Left ventricle myocardium inferior (tissue), 1 donor: ENCODE measurements at regions not wholly inside any gene's neighbourhood (a gene's known extent, or its start where the extent isn't known, plus 50 kb on each side); places are given as distances from the start of the nearest gene placed in this dataset.
A peak's percentile ranks its signal among the peaks of the same experiment; 100 is the strongest.

ENCODE experiments used
- DNase-seq: peaks from one replicate; pipeline ENCODE4 v3.0.0-alpha.2; 2020
- H3K27ac ChIP-seq: fragments of 200-600 bp; replicated peaks from 2 replicates; pipeline ENCODE4 v1.8.0; 2021
- H3K27me3 ChIP-seq: fragments of 200-600 bp; 2 replicates; pipeline ENCODE4 v1.8.0; 2021; ENCODE audit warnings: low read depth
- H3K36me3 ChIP-seq: fragments of 200-600 bp; 2 replicates; pipeline ENCODE4 v1.8.0; 2021
- H3K4me1 ChIP-seq: fragments of 200-600 bp; 2 replicates; pipeline ENCODE4 v1.8.0; 2021
- H3K4me3 ChIP-seq: fragments of 200-600 bp; 2 replicates; pipeline ENCODE4 v1.8.0; 2021; ENCODE audit warnings: mild to moderate bottlenecking, moderate library complexity
- H3K9me3 ChIP-seq: fragments of 200-600 bp; replicated peaks from 2 replicates; pipeline ENCODE4 v1.8.0; 2021
- intact Hi-C: fragments of 100-400 bp; cut with micrococcal nuclease; formaldehyde crosslinking; loops from one replicate; pipeline ENCODE4 v1.11.0; 2022
- TF ChIP-seq, protein P1 (sequence below): fragments of 200-600 bp; IDR thresholded peaks from 2 replicates; pipeline ENCODE4 v1.8.0; 2021; ENCODE audit warnings: antibody characterized with exemption, mild to moderate bottlenecking, borderline replicate concordance
- donor health status: DM: no; HTN: yes; CAD: no; lungs with severe emphysema.

DNA sequence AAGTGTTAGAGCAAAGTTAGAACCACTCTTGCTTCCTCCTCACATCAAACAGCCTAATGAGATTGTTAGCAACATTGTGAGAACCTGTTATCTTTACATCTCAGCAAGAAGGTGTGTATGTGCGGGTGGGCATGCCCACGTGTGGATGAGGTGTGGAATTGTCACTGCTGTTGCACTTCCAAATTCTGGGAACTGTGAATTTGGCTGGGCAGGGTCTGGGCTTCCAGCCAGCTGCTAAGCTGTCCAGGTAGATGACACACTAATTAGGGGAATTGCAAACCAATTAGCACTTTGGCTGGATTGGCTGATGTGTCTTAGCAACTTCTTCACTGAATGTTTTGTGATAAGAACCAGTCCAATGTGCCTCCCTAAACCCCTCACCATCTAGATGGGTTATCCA lies 848.2 kb downstream of the DHX35 start:
- H3K36me3 ChIP-seq = no peaks in the 10 kb centered on the region
- H3K9me3 ChIP-seq = no peaks in the 10 kb centered on the region
- intact Hi-C loops = no loop called here
- no peaks in the 10 kb centered on the region for H3K4me1 ChIP-seq
- H3K4me3 ChIP-seq = no peak overlapping the region
- H3K27me3 ChIP-seq = no peaks in the 10 kb centered on the region
- DNase-seq = no peak
- TF ChIP-seq, protein P1, sequence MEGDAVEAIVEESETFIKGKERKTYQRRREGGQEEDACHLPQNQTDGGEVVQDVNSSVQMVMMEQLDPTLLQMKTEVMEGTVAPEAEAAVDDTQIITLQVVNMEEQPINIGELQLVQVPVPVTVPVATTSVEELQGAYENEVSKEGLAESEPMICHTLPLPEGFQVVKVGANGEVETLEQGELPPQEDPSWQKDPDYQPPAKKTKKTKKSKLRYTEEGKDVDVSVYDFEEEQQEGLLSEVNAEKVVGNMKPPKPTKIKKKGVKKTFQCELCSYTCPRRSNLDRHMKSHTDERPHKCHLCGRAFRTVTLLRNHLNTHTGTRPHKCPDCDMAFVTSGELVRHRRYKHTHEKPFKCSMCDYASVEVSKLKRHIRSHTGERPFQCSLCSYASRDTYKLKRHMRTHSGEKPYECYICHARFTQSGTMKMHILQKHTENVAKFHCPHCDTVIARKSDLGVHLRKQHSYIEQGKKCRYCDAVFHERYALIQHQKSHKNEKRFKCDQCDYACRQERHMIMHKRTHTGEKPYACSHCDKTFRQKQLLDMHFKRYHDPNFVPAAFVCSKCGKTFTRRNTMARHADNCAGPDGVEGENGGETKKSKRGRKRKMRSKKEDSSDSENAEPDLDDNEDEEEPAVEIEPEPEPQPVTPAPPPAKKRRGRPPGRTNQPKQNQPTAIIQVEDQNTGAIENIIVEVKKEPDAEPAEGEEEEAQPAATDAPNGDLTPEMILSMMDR = no peak
- H3K27ac ChIP-seq = no peak overlapping the region

DNA sequence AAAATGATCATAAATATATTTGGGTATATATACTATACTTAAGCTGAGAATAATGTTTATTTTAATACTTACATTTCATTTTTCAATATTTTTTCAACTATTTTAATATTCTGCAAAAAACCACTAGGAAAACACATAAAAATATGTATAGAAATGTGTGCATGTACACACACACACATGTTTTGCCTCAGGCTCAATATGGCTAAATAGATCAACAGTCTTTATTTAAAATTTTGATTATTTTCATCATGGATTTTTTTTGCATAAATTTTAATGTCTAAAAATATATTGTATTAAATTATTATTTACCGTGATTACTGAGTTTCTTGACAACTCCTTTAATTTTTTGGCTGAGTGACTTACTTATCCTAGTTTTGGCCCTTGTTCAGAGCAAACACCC lies 846.5 kb downstream of the DHX35 start:
- TF ChIP-seq, protein P1 = no peak
- H3K36me3 ChIP-seq = no peaks in the 10 kb centered on the region
- H3K4me3 ChIP-seq = no peak overlapping the region
- H3K27ac ChIP-seq = no peak overlapping the region
- no peaks in the 10 kb centered on the region for H3K27me3 ChIP-seq
- no peak for DNase-seq
- no peaks in the 10 kb centered on the region for H3K4me1 ChIP-seq
- intact Hi-C loops = no loop called here
- H3K9me3 ChIP-seq = peaks cover 3% of the 10 kb centered on the region

DNA sequence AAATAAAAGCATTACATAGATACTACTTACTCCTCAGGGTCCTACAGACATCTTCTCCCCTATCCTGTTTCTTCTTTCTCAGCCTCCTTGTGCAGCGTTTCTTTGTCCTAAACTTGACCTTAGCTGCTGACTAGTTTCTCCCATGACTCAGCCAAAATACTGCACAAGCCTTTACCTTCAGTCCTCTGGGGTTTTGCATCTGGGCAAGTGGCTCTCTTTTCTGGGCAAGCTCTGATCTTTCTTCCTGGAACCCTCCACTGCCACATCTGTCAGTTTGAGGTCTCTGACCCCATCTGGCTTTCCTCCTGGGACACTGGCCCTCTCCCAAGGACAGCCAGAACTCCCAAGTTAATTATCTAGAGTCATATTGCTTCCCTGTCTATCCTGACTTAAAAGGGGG lies 838.4 kb downstream of the DHX35 start:
- DNase-seq = peak; percentile 56
- peak overlapping the region; percentile 21 for H3K27ac ChIP-seq
- H3K27me3 ChIP-seq = no peaks in the 10 kb centered on the region
- TF ChIP-seq, protein P1 = no peak
- peaks cover 18% of the 10 kb centered on the region for H3K9me3 ChIP-seq
- intact Hi-C loops = no loop called here
- no peak overlapping the region for H3K4me3 ChIP-seq
- no peaks in the 10 kb centered on the region for H3K36me3 ChIP-seq
- no peaks in the 10 kb centered on the region for H3K4me1 ChIP-seq

DNA sequence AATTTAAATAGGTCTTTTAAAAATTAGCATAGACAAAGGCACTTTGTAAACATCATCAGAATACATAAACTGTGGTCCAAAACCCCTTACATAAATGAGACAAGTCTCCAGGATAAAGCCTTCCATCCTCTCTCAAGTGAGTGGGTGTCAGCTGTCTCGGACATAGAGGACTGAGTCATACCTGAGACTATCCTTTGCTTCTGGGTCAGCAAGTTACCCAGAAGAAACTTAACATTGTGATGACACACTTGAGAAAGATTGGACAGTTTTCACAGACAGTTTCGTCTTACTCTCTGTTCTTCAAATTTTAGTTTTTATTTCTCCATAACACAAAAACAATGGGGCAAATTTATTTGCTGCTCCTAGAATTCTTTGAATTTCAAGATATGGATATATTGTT lies 838.0 kb downstream of the DHX35 start:
- TF ChIP-seq, protein P1 = no peak
- H3K4me1 ChIP-seq = no peaks in the 10 kb centered on the region
- peak overlapping the region; percentile 21 for H3K27ac ChIP-seq
- H3K4me3 ChIP-seq = no peak overlapping the region
- DNase-seq = no peak
- intact Hi-C loops = no loop called here
- no peaks in the 10 kb centered on the region for H3K27me3 ChIP-seq
- H3K36me3 ChIP-seq = no peaks in the 10 kb centered on the region
- peaks cover 18% of the 10 kb centered on the region for H3K9me3 ChIP-seq

DNA sequence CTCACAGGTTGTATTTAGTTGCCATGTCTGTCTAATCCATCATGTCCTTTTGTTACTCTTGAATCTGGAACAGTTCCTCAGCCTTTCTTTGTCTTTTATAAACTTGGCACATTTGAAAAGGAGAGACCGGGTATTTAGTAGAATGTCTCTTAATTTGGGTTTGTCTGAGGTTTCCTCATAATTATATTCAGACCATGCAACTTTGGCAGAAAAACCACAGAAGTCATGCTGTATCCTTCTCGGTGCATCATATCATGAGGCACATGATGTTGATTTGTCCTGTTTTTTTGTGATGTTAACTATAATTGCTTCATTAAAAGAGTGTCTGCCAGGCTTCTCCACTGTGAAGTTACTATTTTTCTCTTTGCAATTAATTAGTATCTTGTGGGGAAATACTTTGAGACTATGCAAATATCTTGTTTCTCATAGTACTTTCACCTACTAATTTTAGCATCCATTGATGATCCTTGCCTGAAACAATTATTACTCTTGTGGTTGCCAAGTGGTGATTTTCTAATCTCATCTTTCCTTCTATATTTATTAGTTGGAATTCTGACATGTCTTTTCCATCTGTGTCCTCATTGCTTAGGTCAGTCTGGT lies 837.3 kb downstream of the DHX35 start:
- H3K27ac ChIP-seq = no peak overlapping the region
- H3K27me3 ChIP-seq = no peaks in the 10 kb centered on the region
- H3K4me1 ChIP-seq = no peaks in the 10 kb centered on the region
- no peak for DNase-seq
- peaks cover 17% of the 10 kb centered on the region for H3K9me3 ChIP-seq
- H3K36me3 ChIP-seq = no peaks in the 10 kb centered on the region
- TF ChIP-seq, protein P1 = no peak
- H3K4me3 ChIP-seq = no peak overlapping the region
- intact Hi-C loops = no loop called here
